ENCODE measurements at regions not wholly inside any gene's neighbourhood (a gene's known extent, or its start where the extent isn't known, plus 50 kb on each side); places are given as distances from the start of the nearest gene placed in this dataset.

- 86% methylated on average over 3 of the region's 3 CpGs for WGBS
- Histone ChIP-seq H2AFZ (ENCODE audit: low read depth, low read length) (no peak overlapping the region), H2BK5ac (ENCODE audit: low read depth, low read length, poor library complexity, severe bottlenecking) (no peak overlapping the region), H4K8ac (ENCODE audit: low read length) (no peak overlapping the region), H3K27ac (ENCODE audit: low read length, poor library complexity, severe bottlenecking) (no peak overlapping the region), H3K27me3 (ENCODE audit: control insufficient read depth in 1 of 2, insufficient read depth in 1 of 2, low read length in 2 of 2) (no peaks in the 10 kb centered on the region), H3K4ac (ENCODE audit: low read depth in 1 of 2, low read length in 2 of 2) (no peak overlapping the region), H3K79me1 (replicated peaks; ENCODE audit: low read length, poor library complexity, severe bottlenecking) (no peaks in the 10 kb centered on the region), H3K9ac (ENCODE audit: low read length) (no peak overlapping the region), H3K4me3 (ENCODE audit: insufficient read depth in 1 of 2, low read depth in 1 of 2, low read length in 2 of 2) (no peak overlapping the region), H2AK5ac (ENCODE audit: low read length, severe bottlenecking) (no peak overlapping the region), H3K4me2 (ENCODE audit: low read length, poor library complexity, severe bottlenecking) (no peak overlapping the region), H3K36me3 (ENCODE audit: control insufficient read depth in 1 of 2, insufficient read depth in 2 of 2, low read depth in 1 of 2, low read length in 2 of 2) (no peaks in the 10 kb centered on the region), H3K9me3 (ENCODE audit: control insufficient read depth, low read length) (no peaks in the 10 kb centered on the region), H4K91ac (ENCODE audit: low read length) (no peak overlapping the region), H3K18ac (ENCODE audit: low read depth in 1 of 2, low read length in 2 of 2) (no peak overlapping the region), H2BK12ac (ENCODE audit: low read length in 2 of 2) (no peak overlapping the region), H2BK120ac (ENCODE audit: low read depth, low read length) (no peak overlapping the region), H3K14ac (ENCODE audit: low read length in 2 of 2) (no peak overlapping the region), H3K23ac (ENCODE audit: low read length in 2 of 2) (no peak overlapping the region), H3K4me1 (ENCODE audit: control insufficient read depth, insufficient read depth, low read depth, low read length) (no peaks in the 10 kb centered on the region), H2BK15ac (ENCODE audit: low read depth, poor library complexity, severe bottlenecking) (no peak overlapping the region)
- no peak for DNase-seq
Observed at GRCh38 chr5:101605700-101606099, 690.4 kb downstream of the SLCO4C1 start.

GRCh38 chr5:101600614-101601013 lies 695.5 kb downstream of the SLCO4C1 start:
- no peak overlapping the region for H3K4me3 ChIP-seq (ENCODE audit: insufficient read depth in 1 of 2, low read depth in 1 of 2, low read length in 2 of 2)

DNA sequence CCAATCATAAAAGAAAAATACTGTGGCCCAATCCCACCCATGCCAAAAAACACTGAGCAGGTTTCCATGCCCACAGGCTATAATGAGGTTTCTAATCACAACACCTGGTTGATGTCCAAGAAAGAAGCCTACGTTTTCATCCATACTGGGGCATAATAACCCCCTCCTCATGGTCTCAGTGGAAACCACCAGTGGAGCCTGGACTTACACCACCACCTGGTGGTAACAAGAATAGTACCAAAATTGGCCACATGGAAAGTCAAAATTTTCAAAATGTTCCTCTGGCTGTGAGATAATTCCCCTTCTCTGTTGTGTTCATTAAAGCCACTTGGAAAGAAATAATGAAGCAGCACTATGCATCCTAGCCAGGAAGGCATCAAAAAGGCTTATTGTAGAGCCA lies 687.3 kb upstream of the ST8SIA4 start:
- Histone ChIP-seq H2AK5ac (ENCODE audit: low read length, severe bottlenecking) (no peak overlapping the region), H3K4ac (ENCODE audit: low read depth in 1 of 2, low read length in 2 of 2) (no peak overlapping the region), H4K8ac (ENCODE audit: low read length) (no peak overlapping the region), H3K27ac (ENCODE audit: low read length, poor library complexity, severe bottlenecking) (no peak overlapping the region), H3K9me3 (ENCODE audit: control insufficient read depth, low read length) (peaks cover 6% of the 10 kb centered on the region), H3K36me3 (ENCODE audit: control insufficient read depth in 1 of 2, insufficient read depth in 2 of 2, low read depth in 1 of 2, low read length in 2 of 2) (no peaks in the 10 kb centered on the region), H3K79me1 (replicated peaks; ENCODE audit: low read length, poor library complexity, severe bottlenecking) (no peaks in the 10 kb centered on the region), H3K14ac (ENCODE audit: low read length in 2 of 2) (no peak overlapping the region), H3K9ac (ENCODE audit: low read length) (peak overlapping the region; percentile 5), H3K4me1 (ENCODE audit: control insufficient read depth, insufficient read depth, low read depth, low read length) (no peaks in the 10 kb centered on the region), H3K4me3 (ENCODE audit: insufficient read depth in 1 of 2, low read depth in 1 of 2, low read length in 2 of 2) (no peak overlapping the region), H3K27me3 (ENCODE audit: control insufficient read depth in 1 of 2, insufficient read depth in 1 of 2, low read length in 2 of 2) (no peaks in the 10 kb centered on the region), H2BK12ac (ENCODE audit: low read length in 2 of 2) (no peak overlapping the region), H2AFZ (ENCODE audit: low read depth, low read length) (no peak overlapping the region), H3K23ac (ENCODE audit: low read length in 2 of 2) (no peak overlapping the region), H2BK15ac (ENCODE audit: low read depth, poor library complexity, severe bottlenecking) (no peak overlapping the region), H2BK5ac (ENCODE audit: low read depth, low read length, poor library complexity, severe bottlenecking) (no peak overlapping the region), H3K18ac (ENCODE audit: low read depth in 1 of 2, low read length in 2 of 2) (no peak overlapping the region), H4K91ac (ENCODE audit: low read length) (no peak overlapping the region), H3K4me2 (ENCODE audit: low read length, poor library complexity, severe bottlenecking) (no peak overlapping the region), H2BK120ac (ENCODE audit: low read depth, low read length) (no peak overlapping the region)
- no peak for DNase-seq
- WGBS: 40% methylated on average over 1 of the region's 1 CpG

More at GRCh38 chr5:101600614-101601013, 695.5 kb downstream of the SLCO4C1 start:
- no peak overlapping the region for H4K91ac ChIP-seq (ENCODE audit: low read length)
- no peak overlapping the region for H4K8ac ChIP-seq (ENCODE audit: low read length)
- no peaks in the 10 kb centered on the region for H3K79me1 ChIP-seq (replicated peaks; ENCODE audit: low read length, poor library complexity, severe bottlenecking)
- no peak overlapping the region for H3K14ac ChIP-seq (ENCODE audit: low read length in 2 of 2)
- H3K9ac ChIP-seq (ENCODE audit: low read length): no peak overlapping the region
- H3K4me2 ChIP-seq (ENCODE audit: low read length, poor library complexity, severe bottlenecking): no peak overlapping the region
- H3K27me3 ChIP-seq (ENCODE audit: control insufficient read depth in 1 of 2, insufficient read depth in 1 of 2, low read length in 2 of 2): no peaks in the 10 kb centered on the region
- no peak overlapping the region for H2AFZ ChIP-seq (ENCODE audit: low read depth, low read length)
- no peaks in the 10 kb centered on the region for H3K36me3 ChIP-seq (ENCODE audit: control insufficient read depth in 1 of 2, insufficient read depth in 2 of 2, low read depth in 1 of 2, low read length in 2 of 2)
- no peak overlapping the region for H2BK15ac ChIP-seq (ENCODE audit: low read depth, poor library complexity, severe bottlenecking)
- H3K4me1 ChIP-seq (ENCODE audit: control insufficient read depth, insufficient read depth, low read depth, low read length): no peaks in the 10 kb centered on the region
- peaks cover 3% of the 10 kb centered on the region for H3K9me3 ChIP-seq (ENCODE audit: control insufficient read depth, low read length)
- DNase-seq: no peak
- no peak overlapping the region for H3K18ac ChIP-seq (ENCODE audit: low read depth in 1 of 2, low read length in 2 of 2)
- H3K27ac ChIP-seq (ENCODE audit: low read length, poor library complexity, severe bottlenecking): no peak overlapping the region
- no peak overlapping the region for H3K23ac ChIP-seq (ENCODE audit: low read length in 2 of 2)
- H2BK120ac ChIP-seq (ENCODE audit: low read depth, low read length): no peak overlapping the region
- H2BK12ac ChIP-seq (ENCODE audit: low read length in 2 of 2): no peak overlapping the region
- no CpG with 5 or more reads among the region's 1 CpG for WGBS
- H2BK5ac ChIP-seq (ENCODE audit: low read depth, low read length, poor library complexity, severe bottlenecking): no peak overlapping the region
- no peak overlapping the region for H3K4ac ChIP-seq (ENCODE audit: low read depth in 1 of 2, low read length in 2 of 2)
- no peak overlapping the region for H2AK5ac ChIP-seq (ENCODE audit: low read length, severe bottlenecking)

- Histone ChIP-seq H2BK120ac (ENCODE audit: low read depth, low read length) (no peak overlapping the region), H2BK12ac (ENCODE audit: low read length in 2 of 2) (no peak overlapping the region), H3K4ac (ENCODE audit: low read depth in 1 of 2, low read length in 2 of 2) (no peak overlapping the region), H2BK15ac (ENCODE audit: low read depth, poor library complexity, severe bottlenecking) (no peak overlapping the region), H3K14ac (ENCODE audit: low read length in 2 of 2) (no peak overlapping the region), H2BK5ac (ENCODE audit: low read depth, low read length, poor library complexity, severe bottlenecking) (no peak overlapping the region), H2AFZ (ENCODE audit: low read depth, low read length) (no peak overlapping the region), H3K18ac (ENCODE audit: low read depth in 1 of 2, low read length in 2 of 2) (no peak overlapping the region), H3K27me3 (ENCODE audit: control insufficient read depth in 1 of 2, insufficient read depth in 1 of 2, low read length in 2 of 2) (no peaks in the 10 kb centered on the region), H3K27ac (ENCODE audit: low read length, poor library complexity, severe bottlenecking) (no peak overlapping the region), H3K79me1 (replicated peaks; ENCODE audit: low read length, poor library complexity, severe bottlenecking) (no peaks in the 10 kb centered on the region), H3K9ac (ENCODE audit: low read length) (no peak overlapping the region), H2AK5ac (ENCODE audit: low read length, severe bottlenecking) (no peak overlapping the region), H3K9me3 (ENCODE audit: control insufficient read depth, low read length) (no peaks in the 10 kb centered on the region), H3K4me1 (ENCODE audit: control insufficient read depth, insufficient read depth, low read depth, low read length) (no peaks in the 10 kb centered on the region), H3K23ac (ENCODE audit: low read length in 2 of 2) (no peak overlapping the region), H4K91ac (ENCODE audit: low read length) (no peak overlapping the region), H3K4me2 (ENCODE audit: low read length, poor library complexity, severe bottlenecking) (no peak overlapping the region), H3K36me3 (ENCODE audit: control insufficient read depth in 1 of 2, insufficient read depth in 2 of 2, low read depth in 1 of 2, low read length in 2 of 2) (no peaks in the 10 kb centered on the region), H3K4me3 (ENCODE audit: insufficient read depth in 1 of 2, low read depth in 1 of 2, low read length in 2 of 2) (no peak overlapping the region), H4K8ac (ENCODE audit: low read length) (no peak overlapping the region)
- 62% methylated on average over 1 of the region's 1 CpG for WGBS
- DNase-seq: no peak
Observed at GRCh38 chr5:101585366-101585765, 682.3 kb upstream of the ST8SIA4 start.

Data from mesenchymal stem cell (in vitro differentiated cells and primary cell).